Spleen (tissue), 7 donors: ENCODE measurements at regions not wholly inside any gene's neighbourhood (a gene's known extent, or its start where the extent isn't known, plus 50 kb on each side); places are given as distances from the start of the nearest gene placed in this dataset.

Source experiments
- CTCF ChIP-seq, 11 experiments: fragments of 200-600 bp in 7 of 11; fragments of 450-650 bp in 4 of 11; sonication (generic) in 4 of 11; IDR thresholded peaks in 8 of 11; conservative IDR thresholded peaks in 3 of 11; 1 replicate in 7 of 11; 2 replicates in 4 of 11; pipeline versions ENCODE4 v1.4.0 to v1.8.0; 2016 to 2021; ENCODE audit warnings: antibody characterized with exemption in 11 of 11, inconsistent platforms in 4 of 11, mild to moderate bottlenecking in 1 of 11
- POLR2A ChIP-seq, 3 donors: fragments of 450-650 bp; IDR thresholded peaks; one replicate each; pipeline ENCODE4 v1.5.1; 2017; ENCODE audit warnings: antibody characterized with exemption in 3 of 3, mild to moderate bottlenecking in 1 of 3
- POLR2AphosphoS5 ChIP-seq, 3 donors: sonication (generic); formaldehyde crosslinking; IDR thresholded peaks; one replicate each; pipeline ENCODE4 v1.5.1; 2017; ENCODE audit warnings: antibody characterized with exemption in 3 of 3
- donor health status: DM: no; HTN: no; CAD: no; lungs with moderate emphysema.
- donor health status: DM: no; HTN: no; CAD: no.
- donor health status: DM: no; HTN: no; CAD: no.

DNA sequence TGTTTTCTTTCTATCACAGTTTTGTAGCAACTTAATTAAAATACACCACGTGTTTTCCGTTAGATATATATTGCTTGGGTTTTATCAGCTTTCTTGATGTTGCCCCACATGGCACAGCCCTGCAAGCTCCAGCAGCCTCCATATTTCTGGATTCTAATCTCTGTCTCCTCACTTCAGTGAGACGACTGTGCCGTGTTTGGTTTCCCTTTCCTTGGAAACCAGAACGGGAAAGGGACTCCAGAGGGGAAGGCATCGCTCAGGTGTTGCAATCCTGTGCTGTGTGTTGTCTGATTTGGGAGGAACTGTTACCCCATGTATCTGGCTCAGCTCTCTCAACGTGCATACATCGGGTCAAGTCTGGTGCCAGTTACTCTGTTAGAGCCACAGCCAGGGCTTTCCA is 464.2 kb upstream of the B3GAT1 start:
- TF ChIP-seq CTCF (IDR thresholded peaks at IDR 0.05 in 8 of 11, conservative IDR thresholded peaks at IDR 0.05 in 3 of 11) (no peak), POLR2AphosphoS5 (IDR thresholded peaks at IDR 0.05) (no peak), POLR2A (IDR thresholded peaks at IDR 0.05) (no peak)
